Hepatocyte (in vitro differentiated cells): ENCODE measurements at regions not wholly inside any gene's neighbourhood (a gene's known extent, or its start where the extent isn't known, plus 50 kb on each side); places are given as distances from the start of the nearest gene placed in this dataset.

Experiments used
- DNase-seq: peaks from one replicate; pipeline ENCODE4 v3.0.0-alpha.2; 2016; ENCODE audit warnings: low spot score
- H2AFZ ChIP-seq: fragments of 200-600 bp; sonication (generic); 2 replicates; pipeline ENCODE4 v1.6.0; 2016; ENCODE audit warnings: antibody characterized with exemption, mild to moderate bottlenecking
- H3K27ac ChIP-seq: fragments of 200-600 bp; sonication (generic); 2 replicates; pipeline ENCODE4 v1.5.1; 2016; ENCODE audit warnings: mild to moderate bottlenecking
- H3K27me3 ChIP-seq: fragments of 200-600 bp; sonication (generic); 2 replicates; pipeline ENCODE4 v1.6.1; 2016
- H3K36me3 ChIP-seq: fragments of 200-600 bp; sonication (generic); replicated peaks from 2 replicates; pipeline ENCODE4 v1.5.1; 2016; ENCODE audit warnings: low read depth; ENCODE audit not compliant: insufficient read depth
- H3K4me1 ChIP-seq: fragments of 200-600 bp; sonication (generic); 2 replicates; pipeline ENCODE4 v1.5.1; 2016; ENCODE audit warnings: mild to moderate bottlenecking, moderate library complexity; ENCODE audit not compliant: insufficient read depth
- H3K4me2 ChIP-seq: fragments of 200-600 bp; sonication (generic); 2 replicates; pipeline ENCODE4 v1.6.0; 2016
- H3K4me3 ChIP-seq: fragments of 200-600 bp; sonication (generic); 2 replicates; pipeline ENCODE4 v1.5.1; 2016; ENCODE audit warnings: mild to moderate bottlenecking
- H3K79me2 ChIP-seq: fragments of 200-600 bp; sonication (generic); 2 replicates; pipeline ENCODE4 v1.6.0; 2017; ENCODE audit warnings: mild to moderate bottlenecking
- H3K9me2 ChIP-seq: fragments of 200-600 bp; sonication (generic); replicated peaks from 2 replicates; pipeline ENCODE4 v1.6.0; 2017; ENCODE audit warnings: mild to moderate bottlenecking; ENCODE audit not compliant: insufficient read depth
- H3K9me3 ChIP-seq: fragments of 200-600 bp; sonication (generic); 2 replicates; pipeline ENCODE4 v1.5.1; 2016; ENCODE audit warnings: low read depth, mild to moderate bottlenecking
- H4K20me1 ChIP-seq: fragments of 200-600 bp; sonication (generic); 2 replicates; pipeline ENCODE4 v1.6.0; 2016; ENCODE audit warnings: mild to moderate bottlenecking; ENCODE audit not compliant: insufficient read depth, poor library complexity, severe bottlenecking
- CTCF ChIP-seq: fragments of 200-600 bp; sonication (generic); IDR thresholded peaks from 2 replicates; pipeline ENCODE4 v1.5.1; 2016; ENCODE audit warnings: antibody characterized with exemption, mild to moderate bottlenecking; ENCODE audit not compliant: poor library complexity
- EZH2 ChIP-seq: fragments of 200-600 bp; sonication (generic); IDR thresholded peaks from 2 replicates; pipeline ENCODE4 v1.6.1; 2016; ENCODE audit warnings: antibody characterized with exemption, mild to moderate bottlenecking, borderline replicate concordance
- EZH2phosphoT487 ChIP-seq: fragments of 200-600 bp; sonication (generic); IDR thresholded peaks from one replicate; pipeline ENCODE4 v1.6.1; 2018; ENCODE audit warnings: antibody characterized with exemption, mild to moderate bottlenecking, low read depth, moderate library complexity; ENCODE audit not compliant: unreplicated experiment, severe bottlenecking
- WGBS: methylation state at CpG from one replicate; pipeline ENCODE4 v1.1.6; 2016; ENCODE audit warnings: low lambda C conversion rate; ENCODE audit errors: missing lambda C conversion rate; 5-methylcytosine and 5-hydroxymethylcytosine counted together

- 78% methylated on average over 2 of the region's 2 CpGs for WGBS
- no peak overlapping the region for H3K4me2 ChIP-seq
- no peaks in the 10 kb centered on the region for H4K20me1 ChIP-seq
- H3K9me3 ChIP-seq, result no peaks in the 10 kb centered on the region
- H3K27me3 ChIP-seq, result no peaks in the 10 kb centered on the region
- no peak for TF ChIP-seq CTCF
- no peak for TF ChIP-seq EZH2
- no peak for TF ChIP-seq EZH2phosphoT487
- H3K4me1 ChIP-seq, result no peaks in the 10 kb centered on the region
- H2AFZ ChIP-seq, result no peak overlapping the region
- no peaks in the 10 kb centered on the region for H3K79me2 ChIP-seq
- H3K4me3 ChIP-seq, result no peak overlapping the region
- no peak for DNase-seq
- H3K27ac ChIP-seq, result no peak overlapping the region
- no peaks in the 10 kb centered on the region for H3K36me3 ChIP-seq
- H3K9me2 ChIP-seq, result no peaks in the 10 kb centered on the region
These were observed 517.2 kb downstream of the CAAP1 start for GRCh38 chr9:26375448-26375847.

DNA sequence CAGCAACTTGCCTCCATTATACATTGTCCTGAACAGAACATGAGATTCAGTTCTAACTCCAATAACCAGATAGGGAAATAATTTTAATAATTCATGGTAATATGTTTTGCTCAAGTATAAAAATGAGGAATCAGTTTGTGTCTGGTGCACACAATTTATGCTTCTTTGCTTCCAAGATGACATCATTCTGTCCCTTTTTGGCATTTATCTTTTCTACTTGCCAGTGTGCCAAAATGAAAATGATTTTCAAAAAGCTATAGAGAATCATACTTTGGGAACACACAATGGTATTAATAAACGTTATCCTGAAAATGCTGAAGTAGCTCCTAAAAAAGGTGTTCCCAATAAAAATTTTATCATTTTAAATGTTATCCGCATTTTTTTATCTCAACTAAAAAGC, 519.0 kb downstream of the CAAP1 start:
- Histone ChIP-seq H3K79me2 (no peaks in the 10 kb centered on the region), H3K4me1 (no peaks in the 10 kb centered on the region), H4K20me1 (no peaks in the 10 kb centered on the region), H3K9me2 (no peaks in the 10 kb centered on the region), H3K4me3 (no peak overlapping the region), H3K27me3 (no peaks in the 10 kb centered on the region), H3K36me3 (no peaks in the 10 kb centered on the region), H2AFZ (no peak overlapping the region), H3K27ac (no peak overlapping the region), H3K9me3 (no peaks in the 10 kb centered on the region), H3K4me2 (no peak overlapping the region)
- 92% methylated on average over 2 of the region's 2 CpGs for WGBS
- no peak for DNase-seq
- TF ChIP-seq CTCF (no peak), EZH2phosphoT487 (no peak), EZH2 (no peak)

GRCh38 chr9:26371236-26371635, 521.4 kb downstream of the CAAP1 start:
- Histone ChIP-seq H3K9me3 (no peaks in the 10 kb centered on the region), H3K9me2 (no peaks in the 10 kb centered on the region), H3K27me3 (no peaks in the 10 kb centered on the region), H3K27ac (no peak overlapping the region), H3K36me3 (no peaks in the 10 kb centered on the region), H2AFZ (no peak overlapping the region), H4K20me1 (no peaks in the 10 kb centered on the region), H3K79me2 (no peaks in the 10 kb centered on the region), H3K4me3 (no peak overlapping the region), H3K4me1 (no peaks in the 10 kb centered on the region), H3K4me2 (no peak overlapping the region)
- WGBS, result 87% methylated on average over 1 of the region's 1 CpG
- TF ChIP-seq EZH2 (no peak), EZH2phosphoT487 (no peak), CTCF (no peak)
- DNase-seq, result no peak

DNA sequence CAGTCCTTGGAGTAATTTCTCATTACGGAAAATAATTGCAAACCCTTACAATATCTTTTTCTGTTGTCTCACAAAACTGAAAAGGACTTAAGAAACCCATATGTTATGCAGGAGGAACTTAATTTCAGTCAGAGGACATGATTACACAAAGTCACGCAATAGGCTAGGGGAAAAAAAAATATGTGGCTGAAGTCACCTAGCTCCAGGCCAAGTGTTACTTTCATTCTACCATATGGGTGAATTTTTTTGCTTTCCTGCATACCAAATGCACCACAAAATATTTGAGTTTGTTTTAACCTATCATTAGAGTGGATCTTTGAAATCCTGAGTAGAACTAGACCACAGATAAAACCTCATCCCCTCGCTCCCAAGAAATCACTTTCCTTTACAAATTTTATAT, 523.5 kb downstream of the CAAP1 start:
- WGBS, result 85% methylated on average over 3 of the region's 3 CpGs
- no peak for TF ChIP-seq CTCF
- no peak for TF ChIP-seq EZH2phosphoT487
- no peak for TF ChIP-seq EZH2
- no peak overlapping the region for H2AFZ ChIP-seq

More for the DNA sequence above, 523.5 kb downstream of the CAAP1 start:
- no peaks in the 10 kb centered on the region for H3K36me3 ChIP-seq
- no peak overlapping the region for H3K4me3 ChIP-seq
- H3K27ac ChIP-seq, result no peak overlapping the region
- no peaks in the 10 kb centered on the region for H3K9me3 ChIP-seq
- no peaks in the 10 kb centered on the region for H3K9me2 ChIP-seq
- no peak overlapping the region for H3K4me2 ChIP-seq
- no peak for DNase-seq
- H4K20me1 ChIP-seq, result no peaks in the 10 kb centered on the region
- H3K27me3 ChIP-seq, result no peaks in the 10 kb centered on the region
- no peaks in the 10 kb centered on the region for H3K4me1 ChIP-seq
- no peaks in the 10 kb centered on the region for H3K79me2 ChIP-seq
